K562 (cell line): ENCODE measurements at regions not wholly inside any gene's neighbourhood (a gene's known extent, or its start where the extent isn't known, plus 50 kb on each side); places are given as distances from the start of the nearest gene placed in this dataset.

Experiments
- EGR1 ChIP-seq: fragments of 450-650 bp; conservative IDR thresholded peaks from 2 replicates; pipeline ENCODE4 v1.6.1; 2017; ENCODE audit warnings: mild to moderate bottlenecking
- ZNF274 ChIP-seq: IDR thresholded peaks from 2 replicates; pipeline ENCODE4 v1.6.1; 2011; ENCODE audit warnings: low read depth, mild to moderate bottlenecking, low read length, moderate library complexity, borderline replicate concordance

GRCh38 chr1:82160036-82160435 lies 359.3 kb downstream of the ADGRL2 start:
- TF ChIP-seq ZNF274 = no peak
- TF ChIP-seq EGR1 = no peak
